Liver (tissue), 3 donors: ENCODE measurements at regions not wholly inside any gene's neighbourhood (a gene's known extent, or its start where the extent isn't known, plus 50 kb on each side); places are given as distances from the start of the nearest gene placed in this dataset.

Experiments
- FOXA1 ChIP-seq: IDR thresholded peaks from 2 replicates; pipeline ENCODE4 v1.6.1; 2016; ENCODE audit warnings: antibody characterized with exemption
- JUND ChIP-seq, 2 donors: IDR thresholded peaks; 2 replicates each; pipeline ENCODE4 v1.6.1; 2016; ENCODE audit warnings: antibody characterized with exemption in 2 of 2
- RAD21 ChIP-seq, 2 donors: IDR thresholded peaks; 2 replicates each; pipeline ENCODE4 v1.6.1; 2016; ENCODE audit warnings: antibody characterized with exemption in 2 of 2, mild to moderate bottlenecking in 2 of 2
- TAF1 ChIP-seq: conservative IDR thresholded peaks from 2 replicates; pipeline ENCODE4 v1.6.1; 2016; ENCODE audit warnings: antibody characterized with exemption, mild to moderate bottlenecking
- YY1 ChIP-seq: IDR thresholded peaks from 2 replicates; pipeline ENCODE4 v1.6.1; 2016; ENCODE audit warnings: antibody characterized with exemption, mild to moderate bottlenecking
- TF ChIP-seq, protein P1 (sequence below): IDR thresholded peaks from 2 replicates; pipeline ENCODE4 v1.6.1; 2016; ENCODE audit warnings: antibody characterized with exemption
- TF ChIP-seq, protein P2 (sequence below): fragments of 150-350 bp; IDR thresholded peaks from 2 replicates; pipeline ENCODE4 v1.5.1; 2017; ENCODE audit warnings: improper control_type of control experiment, low read depth, low read length; ENCODE audit not compliant: missing input control
- TF ChIP-seq, protein P3 (sequence below): IDR thresholded peaks from 2 replicates; pipeline ENCODE4 v1.6.1; 2016; ENCODE audit warnings: antibody characterized with exemption
- TF ChIP-seq, protein P4 (sequence below): IDR thresholded peaks from 2 replicates; pipeline ENCODE4 v1.6.1; 2016; ENCODE audit warnings: antibody characterized with exemption
- donor health status: healthy.
- donor health status: healthy.

DNA sequence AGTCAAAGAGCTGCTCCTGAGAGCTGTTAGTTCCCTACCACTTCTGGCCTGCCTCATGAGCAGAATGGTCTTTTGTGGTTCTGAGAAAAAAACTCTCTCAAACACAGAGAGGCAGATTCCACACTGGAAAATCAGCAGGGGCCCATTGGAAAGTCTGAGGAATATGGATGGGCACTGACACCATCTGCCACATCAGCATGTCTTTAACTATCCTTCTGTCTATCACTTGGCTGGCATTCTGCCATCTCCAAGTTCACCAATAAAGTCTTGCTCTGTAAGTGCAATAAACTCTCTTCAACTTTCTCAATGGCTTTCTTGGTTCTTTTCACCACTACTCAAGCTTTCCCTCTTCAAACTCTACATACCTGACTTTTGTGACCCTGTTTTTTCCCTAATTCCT lies 101.3 kb upstream of the GALNT15 start:
- TF ChIP-seq YY1 (no peak), FOXA1 (no peak), RAD21 (IDR thresholded peaks at IDR 0.05) (no peak), JUND (IDR thresholded peaks at IDR 0.05) (no peak), TAF1 (no peak)
- TF ChIP-seq, protein P1, sequence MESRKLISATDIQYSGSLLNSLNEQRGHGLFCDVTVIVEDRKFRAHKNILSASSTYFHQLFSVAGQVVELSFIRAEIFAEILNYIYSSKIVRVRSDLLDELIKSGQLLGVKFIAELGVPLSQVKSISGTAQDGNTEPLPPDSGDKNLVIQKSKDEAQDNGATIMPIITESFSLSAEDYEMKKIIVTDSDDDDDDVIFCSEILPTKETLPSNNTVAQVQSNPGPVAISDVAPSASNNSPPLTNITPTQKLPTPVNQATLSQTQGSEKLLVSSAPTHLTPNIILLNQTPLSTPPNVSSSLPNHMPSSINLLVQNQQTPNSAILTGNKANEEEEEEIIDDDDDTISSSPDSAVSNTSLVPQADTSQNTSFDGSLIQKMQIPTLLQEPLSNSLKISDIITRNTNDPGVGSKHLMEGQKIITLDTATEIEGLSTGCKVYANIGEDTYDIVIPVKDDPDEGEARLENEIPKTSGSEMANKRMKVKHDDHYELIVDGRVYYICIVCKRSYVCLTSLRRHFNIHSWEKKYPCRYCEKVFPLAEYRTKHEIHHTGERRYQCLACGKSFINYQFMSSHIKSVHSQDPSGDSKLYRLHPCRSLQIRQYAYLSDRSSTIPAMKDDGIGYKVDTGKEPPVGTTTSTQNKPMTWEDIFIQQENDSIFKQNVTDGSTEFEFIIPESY = no peak
- TF ChIP-seq, protein P2, sequence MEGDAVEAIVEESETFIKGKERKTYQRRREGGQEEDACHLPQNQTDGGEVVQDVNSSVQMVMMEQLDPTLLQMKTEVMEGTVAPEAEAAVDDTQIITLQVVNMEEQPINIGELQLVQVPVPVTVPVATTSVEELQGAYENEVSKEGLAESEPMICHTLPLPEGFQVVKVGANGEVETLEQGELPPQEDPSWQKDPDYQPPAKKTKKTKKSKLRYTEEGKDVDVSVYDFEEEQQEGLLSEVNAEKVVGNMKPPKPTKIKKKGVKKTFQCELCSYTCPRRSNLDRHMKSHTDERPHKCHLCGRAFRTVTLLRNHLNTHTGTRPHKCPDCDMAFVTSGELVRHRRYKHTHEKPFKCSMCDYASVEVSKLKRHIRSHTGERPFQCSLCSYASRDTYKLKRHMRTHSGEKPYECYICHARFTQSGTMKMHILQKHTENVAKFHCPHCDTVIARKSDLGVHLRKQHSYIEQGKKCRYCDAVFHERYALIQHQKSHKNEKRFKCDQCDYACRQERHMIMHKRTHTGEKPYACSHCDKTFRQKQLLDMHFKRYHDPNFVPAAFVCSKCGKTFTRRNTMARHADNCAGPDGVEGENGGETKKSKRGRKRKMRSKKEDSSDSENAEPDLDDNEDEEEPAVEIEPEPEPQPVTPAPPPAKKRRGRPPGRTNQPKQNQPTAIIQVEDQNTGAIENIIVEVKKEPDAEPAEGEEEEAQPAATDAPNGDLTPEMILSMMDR = no peak
- TF ChIP-seq, protein P3, sequence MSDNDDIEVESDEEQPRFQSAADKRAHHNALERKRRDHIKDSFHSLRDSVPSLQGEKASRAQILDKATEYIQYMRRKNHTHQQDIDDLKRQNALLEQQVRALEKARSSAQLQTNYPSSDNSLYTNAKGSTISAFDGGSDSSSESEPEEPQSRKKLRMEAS = no peak
- TF ChIP-seq, protein P4, sequence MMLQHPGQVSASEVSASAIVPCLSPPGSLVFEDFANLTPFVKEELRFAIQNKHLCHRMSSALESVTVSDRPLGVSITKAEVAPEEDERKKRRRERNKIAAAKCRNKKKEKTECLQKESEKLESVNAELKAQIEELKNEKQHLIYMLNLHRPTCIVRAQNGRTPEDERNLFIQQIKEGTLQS = no peak
